SK-N-SH treated with all-trans-retinoic acid at 6 μM for 48 hours (cell line): ENCODE measurements at regions not wholly inside any gene's neighbourhood (a gene's known extent, or its start where the extent isn't known, plus 50 kb on each side); places are given as distances from the start of the nearest gene placed in this dataset.
"Not testable (repeated sequence)": the region's sequence is repeated elsewhere in the genome, so short reads cannot be mapped to it uniquely, and the experiment has no call there.

Experiments
- ATAC-seq: fragments of 200-7000 bp; cut with Tn5 transposase; 3 replicates; pipeline ENCODE4 v1.9.1; 2020; ENCODE audit warnings: mild to moderate bottlenecking, moderate library complexity
- ARNTL ChIP-seq: fragments of 450-650 bp; formaldehyde crosslinking; IDR thresholded peaks from 2 replicates; pipeline ENCODE4 v1.5.0; 2020; ENCODE audit warnings: low read depth, mild to moderate bottlenecking, moderate library complexity, borderline replicate concordance
- CREB5 ChIP-seq: fragments of 250-450 bp; sonication (Bioruptor Pico); IDR thresholded peaks from 2 replicates; pipeline ENCODE4 v1.5.1; 2020; ENCODE audit warnings: low read depth, mild to moderate bottlenecking, moderate library complexity
- CSDC2 ChIP-seq: fragments of 250-450 bp; sonication (Bioruptor Pico); IDR thresholded peaks from 2 replicates; pipeline ENCODE4 v1.5.0; 2020; ENCODE audit warnings: mild to moderate bottlenecking, moderate library complexity
- CSRNP3 ChIP-seq: fragments of 250-450 bp; sonication (Bioruptor Pico); IDR thresholded peaks from 2 replicates; pipeline ENCODE4 v1.5.1; 2021; ENCODE audit warnings: mild to moderate bottlenecking, moderate library complexity
- ESRRG ChIP-seq: fragments of 250-450 bp; sonication (Bioruptor Pico); IDR thresholded peaks from 2 replicates; pipeline ENCODE4 v1.6.1; 2021; ENCODE audit warnings: mild to moderate bottlenecking
- GLIS3 ChIP-seq: fragments of 250-450 bp; sonication (Bioruptor Pico); IDR thresholded peaks from 2 replicates; pipeline ENCODE4 v1.5.0; 2020; ENCODE audit warnings: mild to moderate bottlenecking, moderate library complexity
- ISL1 ChIP-seq: fragments of 250-450 bp; sonication (Bioruptor Pico); IDR thresholded peaks from 2 replicates; pipeline ENCODE4 v2.1.2; 2022; ENCODE audit warnings: mild to moderate bottlenecking, moderate library complexity
- PATZ1 ChIP-seq: fragments of 250-450 bp; sonication (Bioruptor Pico); IDR thresholded peaks from 2 replicates; pipeline ENCODE4 v1.8.0; 2020; ENCODE audit warnings: mild to moderate bottlenecking, moderate library complexity, borderline replicate concordance
- POU6F1 ChIP-seq: fragments of 250-450 bp; sonication (Bioruptor Pico); IDR thresholded peaks from 2 replicates; pipeline ENCODE4 v1.8.0; 2021; ENCODE audit warnings: low read depth, mild to moderate bottlenecking, moderate library complexity, borderline replicate concordance
- PPARA ChIP-seq: fragments of 250-450 bp; sonication (Bioruptor Pico); IDR thresholded peaks from 2 replicates; pipeline ENCODE4 v1.5.0; 2020; ENCODE audit warnings: mild to moderate bottlenecking, borderline replicate concordance
- RARB ChIP-seq: fragments of 250-450 bp; sonication (Bioruptor Pico); IDR thresholded peaks from 2 replicates; pipeline ENCODE4 v1.8.0; 2021; ENCODE audit warnings: mild to moderate bottlenecking, moderate library complexity
- SNAI2 ChIP-seq: fragments of 250-450 bp; sonication (Bioruptor Pico); IDR thresholded peaks from 2 replicates; pipeline ENCODE4 v1.5.0; 2020; ENCODE audit warnings: mild to moderate bottlenecking, moderate library complexity
- TCF4 ChIP-seq: fragments of 250-450 bp; sonication (Bioruptor Pico); IDR thresholded peaks from 2 replicates; pipeline ENCODE4 v1.8.0; 2021; ENCODE audit warnings: mild to moderate bottlenecking, moderate library complexity, borderline replicate concordance
- TOX ChIP-seq: fragments of 250-450 bp; sonication (Bioruptor Pico); IDR thresholded peaks from 2 replicates; pipeline ENCODE4 v1.8.0; 2021; ENCODE audit warnings: mild to moderate bottlenecking, moderate library complexity, borderline replicate concordance
- TSHZ2 ChIP-seq: fragments of 250-450 bp; sonication (Bioruptor Pico); IDR thresholded peaks from 2 replicates; pipeline ENCODE4 v1.5.0; 2020; ENCODE audit warnings: mild to moderate bottlenecking, moderate library complexity
- ZC3H10 ChIP-seq: fragments of 250-450 bp; sonication (Bioruptor Pico); IDR thresholded peaks from 2 replicates; pipeline ENCODE4 v1.5.1; 2021; ENCODE audit warnings: mild to moderate bottlenecking, moderate library complexity
- ZFP3 ChIP-seq: fragments of 250-450 bp; sonication (Bioruptor Pico); IDR thresholded peaks from 2 replicates; pipeline ENCODE4 v1.5.0; 2020; ENCODE audit warnings: mild to moderate bottlenecking, moderate library complexity
- ZFP30 ChIP-seq: fragments of 450-650 bp; formaldehyde crosslinking; IDR thresholded peaks from 2 replicates; pipeline ENCODE4 v1.5.0; 2022; ENCODE audit warnings: mild to moderate bottlenecking, moderate library complexity
- ZNF70 ChIP-seq: fragments of 450-650 bp; formaldehyde crosslinking; IDR thresholded peaks from 2 replicates; pipeline ENCODE4 v1.5.0; 2020; ENCODE audit warnings: mild to moderate bottlenecking, moderate library complexity

GRCh38 chr6:40666530-40666929 is 79.4 kb upstream of the LRFN2 start:
- no peak for ATAC-seq
- TF ChIP-seq TOX (no peak), PATZ1 (no peak), ISL1 (CRISPR knock-in tag) (no peak), GLIS3 (no peak), RARB (CRISPR knock-in tag) (no peak), ARNTL (CRISPR knock-in tag) (no peak), CREB5 (CRISPR knock-in tag) (no peak), TSHZ2 (CRISPR knock-in tag) (no peak)

- TF ChIP-seq ESRRG: no peak
- TF ChIP-seq CSDC2: no peak
- no peak for ATAC-seq
Observed at GRCh38 chr6:40661726-40662125, 74.6 kb upstream of the LRFN2 start.

GRCh38 chr6:40656772-40657171 is 69.6 kb upstream of the LRFN2 start:
- not testable (repeated sequence) for ATAC-seq

- ATAC-seq: no peak
- no peak for TF ChIP-seq ISL1 (CRISPR knock-in tag)
- no peak for TF ChIP-seq RARB (CRISPR knock-in tag)
Observed at GRCh38 chr6:40654828-40655227, 67.7 kb upstream of the LRFN2 start.

- TF ChIP-seq PPARA (CRISPR knock-in tag): no peak
- TF ChIP-seq CSRNP3 (CRISPR knock-in tag): no peak
- no peak for TF ChIP-seq PATZ1
- TF ChIP-seq CREB5 (CRISPR knock-in tag): no peak
- TF ChIP-seq POU6F1: no peak
- no peak for TF ChIP-seq ZFP3
- no peak for TF ChIP-seq ESRRG
- no peak for TF ChIP-seq ZNF70
- TF ChIP-seq SNAI2 (CRISPR knock-in tag): no peak
- TF ChIP-seq TCF4 (CRISPR knock-in tag): no peak
- TF ChIP-seq ZC3H10 (CRISPR knock-in tag): no peak
- no peak for TF ChIP-seq ZFP30
- no peak for TF ChIP-seq ISL1 (CRISPR knock-in tag)
- TF ChIP-seq TSHZ2 (CRISPR knock-in tag): no peak
- TF ChIP-seq ARNTL (CRISPR knock-in tag): no peak
- TF ChIP-seq RARB (CRISPR knock-in tag): no peak
- TF ChIP-seq, all 23 proteins: peak for 0
- ATAC-seq: no peak
Observed at GRCh38 chr6:40645043-40645442, 57.9 kb upstream of the LRFN2 start.
